Epithelial cell of esophagus (primary cell): ENCODE measurements at regions not wholly inside any gene's neighbourhood (a gene's known extent, or its start where the extent isn't known, plus 50 kb on each side); places are given as distances from the start of the nearest gene placed in this dataset.
"Not testable (repeated sequence)": the region's sequence is repeated elsewhere in the genome, so short reads cannot be mapped to it uniquely, and the experiment has no call there.

Experiments used
- DNase-seq: peaks from one replicate; pipeline ENCODE4 v3.0.0; 2010; ENCODE audit warnings: low read depth
- H3K4me3 ChIP-seq: 2 replicates; pipeline ENCODE4 v1.5.1; 2011; ENCODE audit warnings: mild to moderate bottlenecking, low read length, control low read depth
- CTCF ChIP-seq: IDR thresholded peaks from 2 replicates; pipeline ENCODE4 v1.5.1; 2011; ENCODE audit warnings: low read depth, mild to moderate bottlenecking, low read length, control low read depth, inconsistent platforms; ENCODE audit not compliant: insufficient read depth; ENCODE audit errors: missing control alignments

- TF ChIP-seq CTCF: no peak
- DNase-seq: no peak
- no peak overlapping the region for H3K4me3 ChIP-seq
Observed at GRCh38 chrX:143304025-143304424, 213.2 kb downstream of the SPANXN3 start.

GRCh38 chrX:143298663-143299241 lies 218.5 kb downstream of the SPANXN3 start:
- no peak overlapping the region for H3K4me3 ChIP-seq
- no peak for DNase-seq
- no peak for TF ChIP-seq CTCF

GRCh38 chrX:143296521-143296920 lies 220.8 kb downstream of the SPANXN3 start:
- no peak for DNase-seq
- TF ChIP-seq CTCF: no peak
- H3K4me3 ChIP-seq: no peak overlapping the region

- DNase-seq: no peak
- no peak overlapping the region for H3K4me3 ChIP-seq
- no peak for TF ChIP-seq CTCF
Observed at GRCh38 chrX:143287236-143287635, 230.0 kb downstream of the SPANXN3 start.

GRCh38 chrX:143270317-143270716 lies 244.6 kb downstream of the SPANXN4 start:
- H3K4me3 ChIP-seq: no peak overlapping the region
- DNase-seq: no peak
- TF ChIP-seq CTCF: no peak

- not testable (repeated sequence) for DNase-seq, H3K4me3 ChIP-seq
Observed at GRCh38 chrX:143244593-143244992, 218.9 kb downstream of the SPANXN4 start.

GRCh38 chrX:143240658-143241057 lies 214.9 kb downstream of the SPANXN4 start:
- no peak overlapping the region for H3K4me3 ChIP-seq
- DNase-seq: no peak
- TF ChIP-seq CTCF: no peak
